Smooth muscle cell (in vitro differentiated cells): ENCODE measurements at regions not wholly inside any gene's neighbourhood (a gene's known extent, or its start where the extent isn't known, plus 50 kb on each side); places are given as distances from the start of the nearest gene placed in this dataset.
A peak's percentile ranks its signal among the peaks of the same experiment; 100 is the strongest.

Experiments used
- DNase-seq: peaks from one replicate; lab custom pipeline; 2025; ENCODE audit not compliant: unreplicated experiment; lab: John Stamatoyannopoulos, UW
- H2AFZ ChIP-seq: fragments of 200-600 bp; sonication (generic); 2 replicates; pipeline ENCODE4 v1.6.0; 2016; ENCODE audit warnings: antibody characterized with exemption, low read depth, mild to moderate bottlenecking
- H3F3A ChIP-seq: fragments of 200-600 bp; sonication (generic); 2 replicates; pipeline ENCODE4 v1.6.0; 2017; ENCODE audit warnings: antibody characterized with exemption, low read depth
- H3K27ac ChIP-seq: fragments of 200-600 bp; sonication (generic); 2 replicates; pipeline ENCODE4 v1.5.1; 2016; ENCODE audit warnings: low read depth, mild to moderate bottlenecking
- H3K27me3 ChIP-seq: fragments of 200-600 bp; sonication (generic); 2 replicates; pipeline ENCODE4 v1.6.1; 2016; ENCODE audit warnings: low read depth, mild to moderate bottlenecking
- H3K36me3 ChIP-seq: fragments of 200-600 bp; sonication (generic); 2 replicates; pipeline ENCODE4 v1.5.1; 2016; ENCODE audit warnings: low read depth
- H3K4me1 ChIP-seq: fragments of 200-600 bp; sonication (generic); 2 replicates; pipeline ENCODE4 v1.5.1; 2016; ENCODE audit warnings: low read depth
- H3K4me2 ChIP-seq: fragments of 200-600 bp; sonication (generic); 2 replicates; pipeline ENCODE4 v1.6.0; 2016; ENCODE audit warnings: mild to moderate bottlenecking
- H3K4me3 ChIP-seq: fragments of 200-600 bp; sonication (generic); 2 replicates; pipeline ENCODE4 v1.5.1; 2016; ENCODE audit warnings: mild to moderate bottlenecking
- H3K79me2 ChIP-seq: fragments of 200-600 bp; sonication (generic); 2 replicates; pipeline ENCODE4 v1.6.0; 2016; ENCODE audit warnings: low read depth, mild to moderate bottlenecking
- H3K9ac ChIP-seq: fragments of 200-600 bp; sonication (generic); 2 replicates; pipeline ENCODE4 v1.6.0; 2016; ENCODE audit warnings: low read depth
- H3K9me3 ChIP-seq: fragments of 200-600 bp; sonication (generic); replicated peaks from 2 replicates; pipeline ENCODE4 v1.5.1; 2016; ENCODE audit warnings: low read depth
- H4K20me1 ChIP-seq: fragments of 200-600 bp; sonication (generic); 2 replicates; pipeline ENCODE4 v1.6.0; 2016; ENCODE audit warnings: low read depth
- CTCF ChIP-seq: fragments of 200-600 bp; sonication (generic); IDR thresholded peaks from 2 replicates; pipeline ENCODE4 v1.5.1; 2017; ENCODE audit warnings: borderline replicate concordance, mild to moderate bottlenecking, antibody characterized with exemption; ENCODE audit not compliant: insufficient read depth, poor library complexity, severe bottlenecking
- WGBS: methylation state at CpG from one replicate; pipeline ENCODE4 v1.1.7; 2016; ENCODE audit warnings: low lambda C conversion rate; 5-methylcytosine and 5-hydroxymethylcytosine counted together

- no peaks in the 10 kb centered on the region for H3K27me3 ChIP-seq
- DNase-seq, result no peak
- no peak overlapping the region for H3K9ac ChIP-seq
- no peak overlapping the region for H3K4me2 ChIP-seq
- no peak overlapping the region for H3K4me3 ChIP-seq
- H4K20me1 ChIP-seq, result no peaks in the 10 kb centered on the region
- TF ChIP-seq CTCF, result no peak
- H3F3A ChIP-seq, result no peaks in the 10 kb centered on the region
- WGBS, result 63% methylated on average over 1 of the region's 1 CpG
- H3K4me1 ChIP-seq, result no peaks in the 10 kb centered on the region
- H3K9me3 ChIP-seq, result no peaks in the 10 kb centered on the region
- H2AFZ ChIP-seq, result no peak overlapping the region
- H3K27ac ChIP-seq, result no peak overlapping the region
- H3K79me2 ChIP-seq, result no peaks in the 10 kb centered on the region
- no peaks in the 10 kb centered on the region for H3K36me3 ChIP-seq
Observed at GRCh38 chr4:111664308-111664945, 480.8 kb upstream of the FAM241A start.

- H3K9ac ChIP-seq, result no peak overlapping the region
- H4K20me1 ChIP-seq, result no peaks in the 10 kb centered on the region
- H3F3A ChIP-seq, result no peaks in the 10 kb centered on the region
- H3K79me2 ChIP-seq, result no peaks in the 10 kb centered on the region
- no peak overlapping the region for H3K4me3 ChIP-seq
- H3K27ac ChIP-seq, result no peak overlapping the region
- WGBS, result 96% methylated on average over 2 of the region's 2 CpGs
- no peaks in the 10 kb centered on the region for H3K27me3 ChIP-seq
- no peaks in the 10 kb centered on the region for H3K9me3 ChIP-seq
- H3K4me2 ChIP-seq, result no peak overlapping the region
- no peak for DNase-seq
- H3K4me1 ChIP-seq, result peaks cover 6% of the 10 kb centered on the region
- no peak overlapping the region for H2AFZ ChIP-seq
- TF ChIP-seq CTCF, result no peak
- no peaks in the 10 kb centered on the region for H3K36me3 ChIP-seq
Observed at GRCh38 chr4:111666826-111667360, 478.4 kb upstream of the FAM241A start.

- H3F3A ChIP-seq, result no peaks in the 10 kb centered on the region
- H3K4me1 ChIP-seq, result peaks cover 6% of the 10 kb centered on the region
- H2AFZ ChIP-seq, result peak overlapping the region; percentile 15
- H3K27ac ChIP-seq, result no peak overlapping the region
- H3K36me3 ChIP-seq, result no peaks in the 10 kb centered on the region
- H3K79me2 ChIP-seq, result no peaks in the 10 kb centered on the region
- no peaks in the 10 kb centered on the region for H3K9me3 ChIP-seq
- no peak for TF ChIP-seq CTCF
- H3K9ac ChIP-seq, result no peak overlapping the region
- no peak for DNase-seq
- no peaks in the 10 kb centered on the region for H3K27me3 ChIP-seq
- H4K20me1 ChIP-seq, result no peaks in the 10 kb centered on the region
- H3K4me2 ChIP-seq, result no peak overlapping the region
- no peak overlapping the region for H3K4me3 ChIP-seq
- 47% methylated on average over 2 of the region's 2 CpGs for WGBS
Observed at GRCh38 chr4:111671756-111672155, 473.5 kb upstream of the FAM241A start.

- Histone ChIP-seq H3K27ac (no peak overlapping the region), H3K4me2 (no peak overlapping the region), H3K4me3 (no peak overlapping the region), H2AFZ (no peak overlapping the region), H3K79me2 (no peaks in the 10 kb centered on the region), H3K36me3 (no peaks in the 10 kb centered on the region), H3K4me1 (peaks cover 6% of the 10 kb centered on the region), H3K9me3 (no peaks in the 10 kb centered on the region), H4K20me1 (no peaks in the 10 kb centered on the region), H3K9ac (no peak overlapping the region), H3K27me3 (no peaks in the 10 kb centered on the region), H3F3A (no peaks in the 10 kb centered on the region)
- no peak for DNase-seq
- 89% methylated on average over 5 of the region's 5 CpGs for WGBS
- no peak for TF ChIP-seq CTCF
Observed at GRCh38 chr4:111675746-111676145, 469.5 kb upstream of the FAM241A start.
